ENCODE measurements at regions not wholly inside any gene's neighbourhood (a gene's known extent, or its start where the extent isn't known, plus 50 kb on each side); places are given as distances from the start of the nearest gene placed in this dataset.

- TF ChIP-seq CTCF (tag by site-specific recombination; IDR thresholded peaks at IDR 0.05) (no peak), ZNF311 (tag by site-specific recombination; IDR thresholded peaks at IDR 0.05; ENCODE audit: borderline replicate concordance) (no peak), HOXA7 (CRISPR knock-in tag; IDR thresholded peaks at IDR 0.05; ENCODE audit: borderline replicate concordance) (no peak), REST (tag by site-specific recombination; IDR thresholded peaks at IDR 0.05) (no peak), ZNF639 (tag by site-specific recombination; IDR thresholded peaks at IDR 0.05) (no peak), ZNF239 (tag by site-specific recombination; IDR thresholded peaks at IDR 0.05) (no peak), ZFP3 (tag by site-specific recombination; IDR thresholded peaks at IDR 0.05; ENCODE audit: low read depth) (no peak), ZNF514 (tag by site-specific recombination; IDR thresholded peaks at IDR 0.05) (no peak), ZBTB21 (tag by site-specific recombination; IDR thresholded peaks at IDR 0.05) (no peak)
Measured at GRCh38 chr10:84846658-84847316, 518.4 kb downstream of the CCSER2 start.
